Type B pancreatic cell (in vitro differentiated cells): ENCODE measurements at regions not wholly inside any gene's neighbourhood (a gene's known extent, or its start where the extent isn't known, plus 50 kb on each side); places are given as distances from the start of the nearest gene placed in this dataset.

Experiments
- DNase-seq: peaks from one replicate; pipeline ENCODE4 v3.0.0; 2021; ENCODE audit warnings: mixed read lengths; ENCODE audit not compliant: unreplicated experiment; ENCODE audit errors: extremely low spot score
- H3K27ac Mint-ChIP-seq: 2 replicates; pipeline ENCODE4 v1.8.0; 2021; ENCODE audit warnings: mild to moderate bottlenecking, mixed read lengths
- H3K27me3 Mint-ChIP-seq: 2 replicates; pipeline ENCODE4 v1.8.0; 2021; ENCODE audit warnings: mixed read lengths
- H3K36me3 Mint-ChIP-seq: 2 replicates; pipeline ENCODE4 v1.8.0; 2021; ENCODE audit warnings: mixed read lengths
- H3K4me1 Mint-ChIP-seq: one replicate; pipeline ENCODE4 v1.8.0; 2021; ENCODE audit warnings: mixed read lengths; ENCODE audit not compliant: unreplicated experiment
- H3K4me3 Mint-ChIP-seq: 2 replicates; pipeline ENCODE4 v1.8.0; 2021; ENCODE audit warnings: mild to moderate bottlenecking, mixed read lengths
- H3K9me3 Mint-ChIP-seq: 2 replicates; pipeline ENCODE4 v1.8.0; 2021; ENCODE audit warnings: mixed read lengths
- TF ChIP-seq, protein P1 (sequence below): fragments of 200-600 bp; sonication (generic); conservative IDR thresholded peaks from 2 replicates; pipeline ENCODE4 v1.5.0; 2021; ENCODE audit warnings: antibody characterized with exemption, mild to moderate bottlenecking

DNA sequence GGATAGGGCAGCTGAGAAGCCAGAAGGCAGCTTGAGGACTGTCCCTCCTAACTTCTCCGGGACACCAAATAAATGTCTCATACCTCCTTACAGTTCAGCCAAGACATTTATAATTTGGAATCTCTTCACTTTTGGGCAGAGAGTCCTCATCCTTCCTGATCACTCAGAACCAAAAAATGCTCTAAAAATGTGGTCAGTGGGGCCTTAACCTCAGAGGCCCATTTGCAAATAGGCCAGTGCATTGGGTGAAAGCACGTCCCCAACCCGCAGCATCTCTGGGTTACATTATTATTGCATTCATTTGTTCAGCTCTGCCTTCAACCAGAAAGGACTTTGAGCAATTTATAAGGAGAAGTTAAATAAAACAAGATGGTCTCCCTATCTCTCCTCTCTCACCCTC is 112.4 kb upstream of the IRX3 start:
- H3K27ac Mint-ChIP-seq = no peak overlapping the region
- peaks cover 15% of the 10 kb centered on the region for H3K4me1 Mint-ChIP-seq
- TF ChIP-seq, protein P1, sequence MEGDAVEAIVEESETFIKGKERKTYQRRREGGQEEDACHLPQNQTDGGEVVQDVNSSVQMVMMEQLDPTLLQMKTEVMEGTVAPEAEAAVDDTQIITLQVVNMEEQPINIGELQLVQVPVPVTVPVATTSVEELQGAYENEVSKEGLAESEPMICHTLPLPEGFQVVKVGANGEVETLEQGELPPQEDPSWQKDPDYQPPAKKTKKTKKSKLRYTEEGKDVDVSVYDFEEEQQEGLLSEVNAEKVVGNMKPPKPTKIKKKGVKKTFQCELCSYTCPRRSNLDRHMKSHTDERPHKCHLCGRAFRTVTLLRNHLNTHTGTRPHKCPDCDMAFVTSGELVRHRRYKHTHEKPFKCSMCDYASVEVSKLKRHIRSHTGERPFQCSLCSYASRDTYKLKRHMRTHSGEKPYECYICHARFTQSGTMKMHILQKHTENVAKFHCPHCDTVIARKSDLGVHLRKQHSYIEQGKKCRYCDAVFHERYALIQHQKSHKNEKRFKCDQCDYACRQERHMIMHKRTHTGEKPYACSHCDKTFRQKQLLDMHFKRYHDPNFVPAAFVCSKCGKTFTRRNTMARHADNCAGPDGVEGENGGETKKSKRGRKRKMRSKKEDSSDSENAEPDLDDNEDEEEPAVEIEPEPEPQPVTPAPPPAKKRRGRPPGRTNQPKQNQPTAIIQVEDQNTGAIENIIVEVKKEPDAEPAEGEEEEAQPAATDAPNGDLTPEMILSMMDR = no peak
- no peak overlapping the region for H3K4me3 Mint-ChIP-seq
- DNase-seq = no peak
- no peaks in the 10 kb centered on the region for H3K9me3 Mint-ChIP-seq
- peaks cover under 1% of the 10 kb centered on the region for H3K36me3 Mint-ChIP-seq
- H3K27me3 Mint-ChIP-seq = peaks cover 18% of the 10 kb centered on the region

DNA sequence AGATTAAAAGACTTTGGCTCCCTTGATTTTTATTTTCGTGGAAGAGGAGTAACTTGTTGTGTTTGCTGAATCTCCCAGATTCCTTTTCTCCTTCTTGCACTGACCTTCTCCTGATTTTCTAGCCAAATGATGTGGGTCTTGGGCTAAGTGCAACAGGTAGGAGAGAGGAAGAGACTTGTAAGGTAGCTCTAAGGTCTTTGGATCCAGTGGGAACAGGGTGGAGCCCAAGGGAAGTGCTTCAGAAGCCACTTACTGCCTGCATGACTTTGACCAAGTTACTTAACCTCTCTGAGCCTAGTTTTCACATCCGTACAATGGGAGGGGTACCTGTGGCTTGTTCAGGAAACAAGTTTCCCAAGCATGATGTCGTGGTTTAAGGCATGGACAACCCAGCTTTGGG is 111.3 kb upstream of the IRX3 start:
- H3K4me3 Mint-ChIP-seq = no peak overlapping the region
- DNase-seq = no peak
- no peaks in the 10 kb centered on the region for H3K9me3 Mint-ChIP-seq
- H3K27me3 Mint-ChIP-seq = peaks cover 21% of the 10 kb centered on the region
- peaks cover 5% of the 10 kb centered on the region for H3K36me3 Mint-ChIP-seq
- TF ChIP-seq, protein P1 = no peak
- H3K27ac Mint-ChIP-seq = no peak overlapping the region
- H3K4me1 Mint-ChIP-seq = peaks cover 8% of the 10 kb centered on the region

DNA sequence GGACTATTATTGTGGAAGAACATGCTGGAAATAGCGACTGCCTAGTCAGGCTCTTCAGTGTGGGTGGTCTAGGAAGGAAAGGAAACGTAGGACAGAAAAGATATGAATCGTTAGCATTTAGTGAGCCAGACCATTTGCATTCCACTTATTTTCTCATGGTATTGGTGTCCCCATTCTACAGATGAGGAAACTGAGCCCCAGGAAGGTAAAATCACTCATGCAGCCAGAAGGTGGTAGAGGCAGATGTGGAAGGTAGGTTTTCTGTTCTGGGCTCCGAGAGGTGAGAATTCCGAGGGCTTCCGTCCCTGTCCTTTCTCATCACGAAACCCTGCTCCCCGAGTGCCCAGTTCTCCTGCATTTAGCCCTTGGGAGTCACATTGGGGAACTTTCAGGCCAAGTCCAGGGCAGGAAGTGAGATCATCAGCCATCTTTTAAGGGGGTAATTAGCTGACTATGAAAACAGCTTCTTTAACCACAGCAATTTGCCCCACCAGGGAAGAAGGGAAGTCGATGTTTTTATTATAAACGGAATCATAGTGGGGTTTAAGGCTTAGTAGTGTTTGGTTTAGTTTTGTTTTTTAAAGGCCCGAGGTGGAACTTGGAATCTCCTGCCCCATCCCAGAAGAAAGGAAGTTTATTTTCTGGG is 110.7 kb upstream of the IRX3 start:
- DNase-seq = no peak
- Mint-ChIP-seq H3K27ac (no peak overlapping the region), H3K4me1 (peaks cover 7% of the 10 kb centered on the region), H3K27me3 (peaks cover 20% of the 10 kb centered on the region), H3K4me3 (no peak overlapping the region), H3K36me3 (peaks cover 5% of the 10 kb centered on the region), H3K9me3 (no peaks in the 10 kb centered on the region)
- TF ChIP-seq, protein P1 = no peak

DNA sequence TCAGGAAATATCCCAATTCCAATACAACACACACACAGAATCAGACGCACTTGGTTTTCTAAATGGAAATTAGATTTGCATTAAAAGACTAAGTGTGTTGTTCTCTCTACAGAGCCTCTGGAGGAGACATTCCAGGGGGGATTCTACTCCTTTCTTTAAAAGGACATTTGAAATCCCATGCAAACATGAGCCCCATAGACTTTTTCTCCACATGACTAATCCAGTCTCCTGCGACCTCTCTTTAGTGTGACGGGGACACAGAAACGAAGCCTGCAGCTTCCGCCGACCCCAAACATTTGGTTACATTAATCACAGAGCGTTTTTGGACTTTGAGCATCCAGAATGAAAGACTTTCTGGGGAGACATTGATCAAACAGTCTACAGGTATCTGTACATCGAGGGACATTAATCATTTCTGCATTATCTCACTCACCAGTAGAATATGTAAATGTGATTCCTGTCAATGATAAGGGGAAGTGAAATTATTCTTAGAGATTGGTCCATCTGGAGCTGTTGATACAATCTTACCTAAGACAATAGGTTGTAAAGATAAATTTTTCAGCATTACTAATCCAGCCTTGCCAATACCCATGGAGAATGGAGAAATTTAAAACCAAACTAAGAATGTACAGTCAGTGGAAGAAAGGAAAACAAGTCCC is 103.4 kb upstream of the IRX3 start:
- Mint-ChIP-seq H3K4me3 (no peak overlapping the region), H3K36me3 (peaks cover 5% of the 10 kb centered on the region), H3K9me3 (no peaks in the 10 kb centered on the region), H3K4me1 (peaks cover 8% of the 10 kb centered on the region), H3K27me3 (peaks cover 7% of the 10 kb centered on the region), H3K27ac (no peak overlapping the region)
- TF ChIP-seq, protein P1 = no peak
- no peak for DNase-seq

DNA sequence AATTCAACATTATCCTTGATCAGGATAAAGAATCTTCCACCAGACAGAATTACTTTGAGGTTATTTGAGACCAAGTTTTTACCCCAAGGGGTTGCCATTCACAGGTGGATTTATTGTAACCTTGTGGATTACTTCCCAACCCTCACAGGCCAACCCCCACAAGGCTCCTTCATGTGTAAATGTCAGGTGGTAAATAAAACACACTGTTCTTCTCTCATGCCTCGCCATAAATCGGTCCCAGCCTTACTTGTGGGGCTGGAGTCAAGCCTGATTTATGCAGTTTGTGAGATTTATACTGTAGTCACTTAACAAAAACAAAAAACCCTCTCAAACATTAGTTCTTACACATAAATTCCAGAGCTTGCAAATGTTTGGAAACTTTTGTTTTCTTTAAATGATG is 98.6 kb upstream of the IRX3 start:
- Mint-ChIP-seq H3K9me3 (peaks cover 18% of the 10 kb centered on the region), H3K4me3 (no peak overlapping the region), H3K36me3 (no peaks in the 10 kb centered on the region), H3K27ac (no peak overlapping the region), H3K4me1 (peaks cover 14% of the 10 kb centered on the region), H3K27me3 (peaks cover 29% of the 10 kb centered on the region)
- no peak for DNase-seq
- TF ChIP-seq, protein P1 = no peak
